Heart left ventricle (tissue), 16 donors: ENCODE measurements at regions not wholly inside any gene's neighbourhood (a gene's known extent, or its start where the extent isn't known, plus 50 kb on each side); places are given as distances from the start of the nearest gene placed in this dataset.

Source experiments
- ATAC-seq, 4 donors: fragments of 200-7000 bp; cut with Tn5 transposase; one replicate each; pipeline ENCODE4 v1.9.1; 2020 to 2022; ENCODE audit warnings: moderate library complexity in 4 of 4, mild to moderate bottlenecking in 3 of 4, moderate number of reproducible peaks in 1 of 4
- DNase-seq, 5 donors: peaks; one replicate each; pipeline ENCODE4 v3.0.0-alpha.2; 2020
- H3K27ac ChIP-seq, 12 donors: fragments of 200-600 bp; sonication (generic) in 4 of 12; one replicate each; pipeline versions ENCODE4 v1.5.0 to v1.8.0; 2016 to 2022; ENCODE audit warnings: mild to moderate bottlenecking in 2 of 12
- H3K27me3 ChIP-seq, 9 donors: fragments of 200-600 bp; sonication (generic) in 2 of 9; one replicate each; pipeline versions ENCODE4 v1.5.1 to v1.8.0; 2016 to 2022; ENCODE audit warnings: mild to moderate bottlenecking in 3 of 9
- H3K36me3 ChIP-seq, 9 donors: fragments of 200-600 bp; sonication (generic) in 2 of 9; one replicate each; pipeline versions ENCODE4 v1.5.0 to v1.8.0; 2018 to 2022; ENCODE audit warnings: mild to moderate bottlenecking in 2 of 9
- H3K4me1 ChIP-seq, 12 donors: fragments of 200-600 bp; sonication (generic) in 4 of 12; one replicate each; pipeline versions ENCODE4 v1.5.0 to v1.8.0; 2016 to 2022; ENCODE audit warnings: mild to moderate bottlenecking in 3 of 12
- H3K4me3 ChIP-seq, 12 donors: fragments of 200-600 bp; sonication (generic) in 4 of 12; one replicate each; pipeline versions ENCODE4 v1.5.0 to v1.8.0; 2017 to 2022; ENCODE audit warnings: mild to moderate bottlenecking in 9 of 12, moderate library complexity in 4 of 12
- H3K9me3 ChIP-seq, 12 donors: fragments of 200-600 bp; sonication (generic) in 4 of 12; one replicate each; pipeline versions ENCODE4 v1.5.0 to v1.8.0; 2016 to 2022; ENCODE audit warnings: mild to moderate bottlenecking in 1 of 12
- POLR2A ChIP-seq, 2 donors: fragments of 450-650 bp; IDR thresholded peaks; one replicate each; pipeline ENCODE4 v1.6.1; 2017; ENCODE audit warnings: antibody characterized with exemption in 2 of 2, mild to moderate bottlenecking in 2 of 2, moderate library complexity in 2 of 2
- WGBS, 4 donors: extraction: QIAGEN DNeasy Blood & Tissue Kit in 2 of 4; methylation state at CpG; one replicate each; pipeline versions ENCODE4 v1.1.5 to v1.1.7; 2013 to 2018; 5-methylcytosine and 5-hydroxymethylcytosine counted together
- intact Hi-C, 10 donors: fragments of 100-400 bp; cut with DNase I; formaldehyde crosslinking; loops; one replicate each; pipeline versions ENCODE4 v1.11.1 to v1.14.2; 2022
- TF ChIP-seq, protein P1 (sequence below), 12 donors: fragments of 200-600 bp; sonication (generic) in 4 of 12; IDR thresholded peaks; one replicate each; pipeline versions ENCODE4 v1.5.0 to v1.8.0; 2018 to 2022; ENCODE audit warnings: antibody characterized with exemption in 12 of 12, mild to moderate bottlenecking in 5 of 12
- donor health status: ischemic (EF 13 %, LVEDD 7.1; RV severe dilation, severe dysfunction).
- donor health status: healthy with polysubstance abuse.
- donor health status: DM: no; HTN: yes; CAD: no.
- donor health status: DM: no; HTN: no; CAD: no.
- donor health status: ischemic (EF 25% LVEDD 6.9; RV normal size, moderate dysfunction).
- donor health status: ischemic (EF 25% LVEDD 5.7; RV mildly dilated, moderate dysfunction).
- donor health status: healthy.
- donor health status: DM: yes; HTN: yes; CAD: no.
- donor health status: ischemic (EF 35%, LVEDD 5.7; RV mildly dilated, moderate dysfunction).
- donor health status: nonischemic (EF 11% LVEDD 7.7; RV severe dilation, severe dysfunction).
- donor health status: DM: yes; HTN: yes; CAD: no.
- donor health status: PGD.
- donor health status: ischemic (EF 29% LVEDD 5.4; RV normal size, mild dysfunction).
- donor health status: nonischemic (EF 23%, LVEDD 6.1; RV moderate dilation, normal function).

DNA sequence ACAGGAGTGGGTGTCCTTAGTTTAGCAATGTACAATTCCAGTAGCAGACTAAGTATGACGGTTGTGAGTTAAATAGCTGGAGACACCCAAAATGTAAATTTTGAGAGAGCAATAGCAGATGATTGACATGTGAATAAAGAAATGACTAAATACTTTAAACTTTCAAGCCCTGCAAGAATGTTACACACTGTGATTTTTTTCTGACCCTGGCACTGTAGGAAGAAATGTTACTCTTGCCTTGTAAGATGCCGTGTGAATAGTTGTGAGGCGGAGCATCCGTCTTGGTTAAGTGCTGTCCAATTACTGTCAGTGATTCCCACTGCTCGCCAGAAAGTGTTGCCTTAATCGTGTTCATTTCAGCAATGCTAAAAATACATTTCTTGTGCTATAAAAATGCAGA, 1248.1 kb downstream of the RAPGEF2 start:
- H3K9me3 ChIP-seq, result no peaks in the 10 kb centered on the region

DNA sequence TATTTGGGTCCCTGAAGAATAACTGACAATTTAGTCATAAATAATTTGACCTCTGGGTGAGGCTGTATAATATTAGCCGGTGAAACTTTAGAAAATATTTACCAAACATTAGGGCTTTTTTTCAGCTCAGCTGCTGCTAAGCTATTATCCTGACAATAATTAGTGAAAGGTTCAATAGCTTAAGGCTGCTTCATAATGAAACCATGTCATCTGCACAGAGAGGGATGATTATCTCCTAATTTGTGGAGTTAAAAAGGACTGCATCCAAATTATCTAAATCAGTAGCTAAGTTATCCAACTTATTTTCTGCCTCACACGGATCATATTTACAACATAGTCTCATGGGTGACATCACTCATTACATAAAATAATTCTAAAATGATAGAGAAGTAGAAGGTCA, 1249.8 kb downstream of the RAPGEF2 start:
- intact Hi-C loops, result no loop called here
- Histone ChIP-seq H3K36me3 (no peaks in the 10 kb centered on the region), H3K9me3 (no peaks in the 10 kb centered on the region), H3K27ac (no peak overlapping the region), H3K4me3 (no peak overlapping the region), H3K27me3 (no peaks in the 10 kb centered on the region), H3K4me1 (peaks cover 0 to 3% (median 0%) of the 10 kb centered on the region in 12 donors)
- 61 to 64% (median 61%) methylated on average over 2 of the region's 2 CpGs for WGBS, 4 donors
- DNase-seq, result no peak
- no peak for ATAC-seq
- TF ChIP-seq, protein P1, sequence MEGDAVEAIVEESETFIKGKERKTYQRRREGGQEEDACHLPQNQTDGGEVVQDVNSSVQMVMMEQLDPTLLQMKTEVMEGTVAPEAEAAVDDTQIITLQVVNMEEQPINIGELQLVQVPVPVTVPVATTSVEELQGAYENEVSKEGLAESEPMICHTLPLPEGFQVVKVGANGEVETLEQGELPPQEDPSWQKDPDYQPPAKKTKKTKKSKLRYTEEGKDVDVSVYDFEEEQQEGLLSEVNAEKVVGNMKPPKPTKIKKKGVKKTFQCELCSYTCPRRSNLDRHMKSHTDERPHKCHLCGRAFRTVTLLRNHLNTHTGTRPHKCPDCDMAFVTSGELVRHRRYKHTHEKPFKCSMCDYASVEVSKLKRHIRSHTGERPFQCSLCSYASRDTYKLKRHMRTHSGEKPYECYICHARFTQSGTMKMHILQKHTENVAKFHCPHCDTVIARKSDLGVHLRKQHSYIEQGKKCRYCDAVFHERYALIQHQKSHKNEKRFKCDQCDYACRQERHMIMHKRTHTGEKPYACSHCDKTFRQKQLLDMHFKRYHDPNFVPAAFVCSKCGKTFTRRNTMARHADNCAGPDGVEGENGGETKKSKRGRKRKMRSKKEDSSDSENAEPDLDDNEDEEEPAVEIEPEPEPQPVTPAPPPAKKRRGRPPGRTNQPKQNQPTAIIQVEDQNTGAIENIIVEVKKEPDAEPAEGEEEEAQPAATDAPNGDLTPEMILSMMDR (IDR thresholded peaks at IDR 0.05), result no peak
- TF ChIP-seq POLR2A (IDR thresholded peaks at IDR 0.05), result no peak

More for the DNA sequence above, 1248.1 kb downstream of the RAPGEF2 start:
- ATAC-seq (no peak), DNase-seq (no peak)
- Histone ChIP-seq H3K27ac (no peak overlapping the region), H3K27me3 (no peaks in the 10 kb centered on the region), H3K4me3 (no peak overlapping the region), H3K36me3 (no peaks in the 10 kb centered on the region), H3K4me1 (peaks cover 0 to 3% (median 0%) of the 10 kb centered on the region in 12 donors)
- TF ChIP-seq POLR2A (IDR thresholded peaks at IDR 0.05), result no peak
- TF ChIP-seq, protein P1 (IDR thresholded peaks at IDR 0.05), result no peak
- 79 to 81% (median 80%) methylated on average over 6 of the region's 6 CpGs for WGBS, 4 donors
- intact Hi-C loops, result no loop called here

DNA sequence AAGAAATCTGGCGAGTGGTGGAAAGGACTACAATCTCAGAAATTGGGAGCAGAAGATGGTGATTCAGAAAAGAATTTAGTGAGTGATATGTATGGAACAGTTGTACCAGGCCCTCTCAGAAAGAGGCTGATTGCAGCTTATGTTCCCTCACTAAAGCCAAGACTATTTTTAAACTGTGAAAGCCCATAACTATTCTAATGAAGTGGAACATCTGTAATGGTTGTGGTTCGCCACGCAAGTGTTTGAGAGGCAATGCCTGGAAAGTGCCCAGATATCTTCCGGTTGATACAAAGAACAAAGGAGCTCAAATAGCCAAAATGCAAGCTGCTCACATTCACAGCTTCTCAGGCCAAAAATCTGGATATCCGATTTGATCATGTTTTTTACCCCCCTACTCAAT, 1250.7 kb downstream of the RAPGEF2 start:
- ATAC-seq (peak in 3 of 4 donors; percentile 55 to 66 (median 66)), DNase-seq (no peak)
- H3K27ac ChIP-seq, result no peak overlapping the region
- peaks cover 0 to 3% (median 0%) of the 10 kb centered on the region in 12 donors for H3K4me1 ChIP-seq
- intact Hi-C loops, result no loop called here
- no peak overlapping the region for H3K4me3 ChIP-seq
- TF ChIP-seq POLR2A (IDR thresholded peaks at IDR 0.05), result no peak
- TF ChIP-seq, protein P1 (IDR thresholded peaks at IDR 0.05), result no peak
- WGBS, 4 donors, result 45 to 49% (median 46%) methylated on average over 5 of the region's 5 CpGs
- no peaks in the 10 kb centered on the region for H3K27me3 ChIP-seq
- H3K36me3 ChIP-seq, result no peaks in the 10 kb centered on the region
- H3K9me3 ChIP-seq, result no peaks in the 10 kb centered on the region

DNA sequence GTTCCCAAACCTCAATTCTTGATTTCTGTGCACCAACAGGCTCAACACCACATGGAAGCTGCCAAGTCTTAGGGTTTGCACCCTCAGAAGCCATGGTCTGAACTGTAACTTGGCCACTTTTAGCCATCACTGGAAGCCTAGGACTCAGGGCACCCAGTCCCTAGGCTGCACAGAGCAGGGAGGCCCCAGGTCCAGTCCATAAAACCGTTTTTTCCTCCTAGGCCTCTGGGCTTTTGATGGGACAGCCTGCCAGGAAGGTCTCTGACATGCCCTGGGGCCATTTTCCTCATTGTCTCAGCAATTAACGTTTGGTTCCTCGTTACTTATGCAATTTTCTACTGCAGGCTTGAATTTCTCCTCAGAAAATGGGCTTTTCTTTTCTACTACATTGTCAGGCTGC, 1259.6 kb downstream of the RAPGEF2 start:
- Histone ChIP-seq H3K27me3 (no peaks in the 10 kb centered on the region), H3K4me1 (no peaks in the 10 kb centered on the region), H3K27ac (no peak overlapping the region), H3K4me3 (no peak overlapping the region), H3K9me3 (peaks cover 0 to 3% (median 0%) of the 10 kb centered on the region in 12 donors), H3K36me3 (no peaks in the 10 kb centered on the region)
- DNase-seq, result no peak
- no peak for ATAC-seq
- TF ChIP-seq, protein P1 (IDR thresholded peaks at IDR 0.05), result no peak
- TF ChIP-seq POLR2A (IDR thresholded peaks at IDR 0.05), result no peak
- WGBS, 4 donors, result 55 to 70% (median 57%) methylated on average over 3 of the region's 3 CpGs
- intact Hi-C loops, result no loop called here
